ENCODE measurements at regions not wholly inside any gene's neighbourhood (a gene's known extent, or its start where the extent isn't known, plus 50 kb on each side); places are given as distances from the start of the nearest gene placed in this dataset.

- Mint-ChIP-seq H3K27me3 (ENCODE audit: low read depth) (peaks cover 2% of the 10 kb centered on the region), H3K27ac (no peak overlapping the region), H3K4me1 (ENCODE audit: low read depth) (no peaks in the 10 kb centered on the region), H3K9me3 (no peaks in the 10 kb centered on the region), H3K4me3 (ENCODE audit: low read depth) (no peak overlapping the region), H3K36me3 (ENCODE audit: low read depth) (no peaks in the 10 kb centered on the region)
- no peak for DNase-seq (ENCODE audit: low spot score)
- intact Hi-C loops (cut with micrococcal nuclease) = no loop called here
Observed at GRCh38 chr6:168255283-168255881, 64.2 kb downstream of the DACT2 start.

DNA sequence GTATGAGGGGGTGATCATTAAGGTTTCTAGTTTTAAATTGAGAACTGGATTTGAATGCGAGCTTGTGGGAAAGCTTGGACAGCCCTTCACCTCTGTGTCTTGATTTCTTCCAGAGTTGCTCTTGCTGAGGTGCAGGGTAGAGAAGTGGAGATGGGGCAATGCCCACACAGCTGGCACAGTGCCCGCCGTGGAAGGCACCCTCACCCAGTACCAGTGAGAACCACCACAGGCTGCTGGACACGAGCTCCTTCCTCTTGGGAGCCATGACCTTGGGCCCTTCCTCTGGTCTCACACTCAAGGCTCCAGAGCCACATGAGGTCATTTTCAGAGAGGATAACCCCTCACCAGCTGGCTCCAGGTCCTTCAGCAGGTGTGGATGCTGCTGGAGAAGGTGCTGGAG lies 67.3 kb downstream of the DACT2 start:
- intact Hi-C loops (cut with micrococcal nuclease) = no loop called here
- Mint-ChIP-seq H3K27me3 (ENCODE audit: low read depth) (peaks cover 2% of the 10 kb centered on the region), H3K4me3 (ENCODE audit: low read depth) (no peak overlapping the region), H3K36me3 (ENCODE audit: low read depth) (no peaks in the 10 kb centered on the region), H3K4me1 (ENCODE audit: low read depth) (no peaks in the 10 kb centered on the region), H3K9me3 (no peaks in the 10 kb centered on the region), H3K27ac (no peak overlapping the region)
- DNase-seq (ENCODE audit: low spot score) = no peak

DNA sequence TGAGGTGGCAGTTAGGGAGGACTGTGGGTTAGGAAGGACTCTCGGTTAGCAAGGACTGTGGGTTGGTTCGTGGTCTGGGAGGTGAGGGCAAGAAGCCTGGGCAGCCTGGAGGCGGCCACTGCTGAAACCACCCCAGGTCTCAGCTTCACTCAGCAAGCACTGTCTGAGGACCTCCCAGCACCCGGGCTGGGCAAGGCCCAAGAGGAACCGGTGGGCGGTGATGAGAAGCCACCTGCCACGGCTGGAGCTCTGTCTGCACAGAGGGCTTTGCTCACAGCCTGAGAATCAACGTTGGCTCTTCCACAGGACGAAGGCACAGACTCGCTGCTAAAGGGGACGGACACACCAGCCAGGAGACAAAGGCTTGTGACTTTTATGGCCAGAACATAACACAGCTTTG lies 69.3 kb downstream of the DACT2 start:
- H3K4me3 Mint-ChIP-seq (ENCODE audit: low read depth) = no peak overlapping the region
- H3K9me3 Mint-ChIP-seq = no peaks in the 10 kb centered on the region
- intact Hi-C loops (cut with micrococcal nuclease) = no loop called here

GRCh38 chr6:168249746-168250145 lies 69.8 kb downstream of the DACT2 start:
- DNase-seq (ENCODE audit: low spot score) = no peak
- Mint-ChIP-seq H3K9me3 (no peaks in the 10 kb centered on the region), H3K4me3 (ENCODE audit: low read depth) (no peak overlapping the region), H3K4me1 (ENCODE audit: low read depth) (no peaks in the 10 kb centered on the region), H3K27me3 (ENCODE audit: low read depth) (peaks cover 2% of the 10 kb centered on the region), H3K27ac (no peak overlapping the region), H3K36me3 (ENCODE audit: low read depth) (no peaks in the 10 kb centered on the region)
- intact Hi-C loops (cut with micrococcal nuclease) = no loop called here

More for the DNA sequence above, 69.3 kb downstream of the DACT2 start:
- Mint-ChIP-seq H3K27ac (no peak overlapping the region), H3K36me3 (ENCODE audit: low read depth) (no peaks in the 10 kb centered on the region), H3K4me1 (ENCODE audit: low read depth) (no peaks in the 10 kb centered on the region), H3K27me3 (ENCODE audit: low read depth) (peaks cover 2% of the 10 kb centered on the region)
- no peak for DNase-seq (ENCODE audit: low spot score)

- Mint-ChIP-seq H3K36me3 (ENCODE audit: low read depth) (no peaks in the 10 kb centered on the region), H3K4me1 (ENCODE audit: low read depth) (no peaks in the 10 kb centered on the region), H3K27me3 (ENCODE audit: low read depth) (peaks cover 2% of the 10 kb centered on the region), H3K27ac (no peak overlapping the region), H3K9me3 (no peaks in the 10 kb centered on the region), H3K4me3 (ENCODE audit: low read depth) (no peak overlapping the region)
- intact Hi-C loops (cut with micrococcal nuclease) = no loop called here
- no peak for DNase-seq (ENCODE audit: low spot score)
Observed at GRCh38 chr6:168248148-168248620, 71.4 kb downstream of the DACT2 start.

DNA sequence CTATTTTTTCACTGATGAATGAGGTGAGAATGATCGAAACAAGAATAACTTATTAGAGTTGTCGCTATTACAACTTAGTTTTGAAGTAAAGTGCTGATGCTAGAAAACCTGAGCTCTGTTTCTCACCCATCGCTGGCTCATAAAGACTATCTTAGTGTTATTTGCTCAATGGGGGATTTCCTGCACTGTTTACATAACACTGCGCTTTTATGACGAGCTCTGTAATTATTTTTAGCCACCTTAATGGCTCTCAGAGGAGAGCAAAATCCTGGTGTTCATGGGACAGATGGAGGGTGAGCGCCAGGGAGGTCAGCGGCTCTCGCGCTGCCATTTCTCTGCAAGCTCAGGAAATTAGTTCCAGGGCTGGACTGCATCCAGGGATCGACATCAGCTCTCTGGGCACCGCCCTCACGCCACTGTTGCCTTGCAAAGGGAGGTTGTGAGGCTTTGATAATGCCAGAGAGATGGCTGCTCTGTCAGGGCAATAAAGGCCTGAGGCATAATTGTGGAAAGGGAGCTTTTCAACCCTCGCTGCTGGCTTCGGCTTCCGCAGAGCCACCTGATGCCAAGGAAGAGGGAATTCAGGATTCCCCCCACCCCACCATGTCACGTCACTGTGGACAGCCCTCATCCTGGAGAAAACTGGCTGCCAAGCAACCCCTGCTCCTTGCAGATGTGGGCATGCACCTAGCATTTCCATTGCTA lies 72.0 kb downstream of the DACT2 start:
- no peak for DNase-seq (ENCODE audit: low spot score)
- Mint-ChIP-seq H3K4me1 (ENCODE audit: low read depth) (no peaks in the 10 kb centered on the region), H3K27me3 (ENCODE audit: low read depth) (peaks cover 2% of the 10 kb centered on the region), H3K27ac (no peak overlapping the region), H3K9me3 (no peaks in the 10 kb centered on the region), H3K4me3 (ENCODE audit: low read depth) (no peak overlapping the region), H3K36me3 (ENCODE audit: low read depth) (no peaks in the 10 kb centered on the region)
- intact Hi-C loops (cut with micrococcal nuclease) = no loop called here

GRCh38 chr6:168244961-168245551 lies 74.5 kb downstream of the DACT2 start:
- DNase-seq (ENCODE audit: low spot score) = no peak
- Mint-ChIP-seq H3K4me1 (ENCODE audit: low read depth) (no peaks in the 10 kb centered on the region), H3K36me3 (ENCODE audit: low read depth) (no peaks in the 10 kb centered on the region), H3K4me3 (ENCODE audit: low read depth) (no peak overlapping the region), H3K9me3 (no peaks in the 10 kb centered on the region), H3K27me3 (ENCODE audit: low read depth) (no peaks in the 10 kb centered on the region), H3K27ac (no peak overlapping the region)
- intact Hi-C loops (cut with micrococcal nuclease) = no loop called here

- intact Hi-C loops (cut with micrococcal nuclease) = no loop called here
- H3K4me1 Mint-ChIP-seq (ENCODE audit: low read depth) = no peaks in the 10 kb centered on the region
- H3K27ac Mint-ChIP-seq = peak overlapping the region; percentile 19
- no peak for DNase-seq (ENCODE audit: low spot score)
- H3K9me3 Mint-ChIP-seq = no peaks in the 10 kb centered on the region
- H3K4me3 Mint-ChIP-seq (ENCODE audit: low read depth) = no peak overlapping the region
- H3K36me3 Mint-ChIP-seq (ENCODE audit: low read depth) = no peaks in the 10 kb centered on the region
- no peaks in the 10 kb centered on the region for H3K27me3 Mint-ChIP-seq (ENCODE audit: low read depth)
Observed at GRCh38 chr6:168243812-168244376, 75.7 kb downstream of the DACT2 start.

- DNase-seq (ENCODE audit: low spot score) = no peak
- H3K36me3 Mint-ChIP-seq (ENCODE audit: low read depth) = no peaks in the 10 kb centered on the region
- H3K4me1 Mint-ChIP-seq (ENCODE audit: low read depth) = peaks cover 2% of the 10 kb centered on the region
- H3K27me3 Mint-ChIP-seq (ENCODE audit: low read depth) = no peaks in the 10 kb centered on the region
- intact Hi-C loops (cut with micrococcal nuclease) = no loop called here
- no peak overlapping the region for H3K27ac Mint-ChIP-seq
- H3K9me3 Mint-ChIP-seq = no peaks in the 10 kb centered on the region
- no peak overlapping the region for H3K4me3 Mint-ChIP-seq (ENCODE audit: low read depth)
Observed at GRCh38 chr6:168242940-168243225, 76.7 kb downstream of the DACT2 start.

DNA sequence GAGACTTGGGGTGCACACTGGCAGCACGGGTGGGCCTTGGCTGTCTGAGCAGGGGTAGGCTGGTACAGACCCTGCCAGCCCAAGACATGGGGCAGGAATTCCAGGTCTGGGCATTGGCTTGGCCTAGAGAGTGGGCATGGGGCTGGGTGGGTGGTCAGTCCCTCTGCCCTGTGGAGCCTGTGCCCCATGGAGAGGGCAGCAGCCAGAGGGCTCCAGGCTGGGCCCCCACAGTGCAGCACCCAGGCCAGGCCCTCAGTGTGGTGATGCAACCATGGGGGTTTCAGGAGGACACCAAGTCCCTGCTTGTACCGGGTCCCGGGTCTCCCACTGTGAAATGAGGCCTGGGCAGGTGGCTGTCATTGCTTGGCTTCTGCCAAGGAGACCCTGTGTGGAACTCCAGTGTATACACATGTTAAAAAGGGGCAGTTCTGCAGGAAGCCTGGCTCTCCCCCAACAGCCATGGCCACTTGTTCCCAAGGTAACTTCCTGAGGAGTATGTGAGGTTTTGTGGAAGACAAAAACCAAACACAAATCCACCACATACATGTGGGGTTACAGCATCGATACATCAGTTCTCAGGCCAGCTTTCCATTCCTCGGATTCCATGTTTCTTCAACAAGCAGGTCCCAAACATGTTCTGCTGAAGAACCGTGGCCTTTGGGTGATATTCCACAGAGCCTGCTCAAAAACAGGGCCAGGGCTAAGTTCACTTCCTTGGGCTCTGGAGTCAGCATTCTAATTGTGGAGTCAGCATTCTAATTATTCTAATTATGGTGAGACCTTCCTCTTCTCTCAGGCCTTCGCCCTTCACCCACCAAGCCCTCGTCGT lies 77.3 kb downstream of the DACT2 start:
- H3K27me3 Mint-ChIP-seq (ENCODE audit: low read depth) = no peaks in the 10 kb centered on the region
- no peak overlapping the region for H3K4me3 Mint-ChIP-seq (ENCODE audit: low read depth)
- no peak overlapping the region for H3K27ac Mint-ChIP-seq
- intact Hi-C loops (cut with micrococcal nuclease) = no loop called here
- H3K36me3 Mint-ChIP-seq (ENCODE audit: low read depth) = no peaks in the 10 kb centered on the region
- peaks cover 2% of the 10 kb centered on the region for H3K4me1 Mint-ChIP-seq (ENCODE audit: low read depth)
- no peak for DNase-seq (ENCODE audit: low spot score)
- no peaks in the 10 kb centered on the region for H3K9me3 Mint-ChIP-seq

DNA sequence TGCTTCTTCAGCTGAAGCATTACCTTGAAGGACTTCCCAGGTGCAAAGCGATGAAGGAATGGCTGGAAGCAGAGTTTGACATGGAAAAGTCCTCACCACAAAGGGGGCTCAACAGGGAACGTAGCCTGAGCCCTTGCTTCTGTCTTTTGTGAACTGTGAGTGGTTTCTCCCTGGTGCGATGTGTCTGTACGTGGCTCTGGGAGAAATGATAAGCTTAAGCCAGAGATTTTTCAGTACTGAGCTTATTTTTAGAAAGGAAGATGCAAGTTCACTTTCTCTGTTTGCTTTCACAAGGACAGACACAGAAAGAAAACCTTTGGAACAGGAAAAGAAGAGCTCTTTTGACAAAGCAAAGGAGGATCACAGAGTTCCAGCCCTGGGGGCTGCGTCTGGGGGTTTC lies 79.4 kb downstream of the DACT2 start:
- no peaks in the 10 kb centered on the region for H3K9me3 Mint-ChIP-seq
- intact Hi-C loops (cut with micrococcal nuclease) = no loop called here

GRCh38 chr6:168239044-168239773 lies 80.4 kb downstream of the DACT2 start:
- H3K4me3 Mint-ChIP-seq (ENCODE audit: low read depth) = no peak overlapping the region
- DNase-seq (ENCODE audit: low spot score) = no peak
- H3K27ac Mint-ChIP-seq = no peak overlapping the region
- intact Hi-C loops (cut with micrococcal nuclease) = no loop called here
- H3K36me3 Mint-ChIP-seq (ENCODE audit: low read depth) = no peaks in the 10 kb centered on the region
- no peaks in the 10 kb centered on the region for H3K9me3 Mint-ChIP-seq
- H3K27me3 Mint-ChIP-seq (ENCODE audit: low read depth) = no peaks in the 10 kb centered on the region
- peaks cover 2% of the 10 kb centered on the region for H3K4me1 Mint-ChIP-seq (ENCODE audit: low read depth)

More for the DNA sequence above, 79.4 kb downstream of the DACT2 start:
- H3K36me3 Mint-ChIP-seq (ENCODE audit: low read depth) = no peaks in the 10 kb centered on the region
- no peak overlapping the region for H3K27ac Mint-ChIP-seq
- no peaks in the 10 kb centered on the region for H3K27me3 Mint-ChIP-seq (ENCODE audit: low read depth)
- H3K4me3 Mint-ChIP-seq (ENCODE audit: low read depth) = no peak overlapping the region
- peaks cover 2% of the 10 kb centered on the region for H3K4me1 Mint-ChIP-seq (ENCODE audit: low read depth)
- DNase-seq (ENCODE audit: low spot score) = no peak
